OCI-LY1 (cell line): ENCODE measurements at regions not wholly inside any gene's neighbourhood (a gene's known extent, or its start where the extent isn't known, plus 50 kb on each side); places are given as distances from the start of the nearest gene placed in this dataset.

Source experiments
- H2AFZ ChIP-seq: fragments of 200-600 bp; sonication (generic), shearing (Covaris generic); 2 replicates; pipeline ENCODE4 v1.6.0; 2014; ENCODE audit warnings: antibody characterized with exemption, mild to moderate bottlenecking, low read length
- H3F3A ChIP-seq: fragments of 200-600 bp; sonication (generic), shearing (Covaris generic); 2 replicates; pipeline ENCODE4 v1.6.0; 2014; ENCODE audit warnings: mild to moderate bottlenecking, antibody characterized with exemption, low read length, moderate library complexity; ENCODE audit not compliant: insufficient read depth
- H3K27ac ChIP-seq: fragments of 200-600 bp; sonication (generic); 2 replicates; pipeline ENCODE4 v1.5.1; 2014; ENCODE audit warnings: low read length, mixed run types, mild to moderate bottlenecking, low read depth; ENCODE audit not compliant: poor library complexity, severe bottlenecking
- H3K27me3 ChIP-seq: fragments of 200-600 bp; sonication (generic); 2 replicates; pipeline ENCODE4 v1.6.0; 2014; ENCODE audit warnings: antibody characterized with exemption, mild to moderate bottlenecking, low read length, moderate library complexity; ENCODE audit not compliant: insufficient read depth
- H3K36me3 ChIP-seq: fragments of 200-600 bp; sonication (generic); 2 replicates; pipeline ENCODE4 v1.6.1; 2014; ENCODE audit warnings: mild to moderate bottlenecking, antibody characterized with exemption, low read length, moderate library complexity, mixed read lengths; ENCODE audit not compliant: insufficient read depth
- H3K4me1 ChIP-seq: fragments of 200-600 bp; sonication (generic); 2 replicates; pipeline ENCODE4 v1.5.1; 2014; ENCODE audit warnings: mild to moderate bottlenecking, low read length, moderate library complexity; ENCODE audit not compliant: insufficient read depth, severe bottlenecking
- H3K4me2 ChIP-seq: fragments of 200-600 bp; sonication (generic), shearing (Covaris generic); 2 replicates; pipeline ENCODE4 v1.6.1; 2014; ENCODE audit warnings: low read length
- H3K4me3 ChIP-seq: fragments of 200-600 bp; sonication (generic); 2 replicates; pipeline ENCODE4 v1.5.1; 2014; ENCODE audit warnings: low read length, low read depth, mild to moderate bottlenecking, mixed read lengths; ENCODE audit not compliant: poor library complexity, severe bottlenecking
- H3K79me2 ChIP-seq: fragments of 200-600 bp; shearing (Covaris generic); 2 replicates; pipeline ENCODE4 v1.6.1; 2016; ENCODE audit warnings: mixed run types, low read length, mixed read lengths; ENCODE audit not compliant: insufficient read depth
- H3K9ac ChIP-seq: fragments of 200-600 bp; sonication (generic), shearing (Covaris generic); 2 replicates; pipeline ENCODE4 v1.6.1; 2014; ENCODE audit warnings: mild to moderate bottlenecking, low read length, mixed read lengths
- H3K9me2 ChIP-seq: fragments of 200-600 bp; sonication (generic), shearing (Covaris generic); 2 replicates; pipeline ENCODE4 v1.6.1; 2014; ENCODE audit warnings: low read depth, mild to moderate bottlenecking, low read length, mixed read lengths
- H3K9me3 ChIP-seq: fragments of 200-600 bp; shearing (Covaris generic); 2 replicates; pipeline ENCODE4 v1.6.1; 2014; ENCODE audit warnings: low read length, mixed read lengths
- H4K20me1 ChIP-seq: fragments of 200-600 bp; sonication (generic), shearing (Covaris generic); 2 replicates; pipeline ENCODE4 v1.6.0; 2016; ENCODE audit warnings: mild to moderate bottlenecking, low read length; ENCODE audit not compliant: insufficient read depth
- CTCF ChIP-seq: fragments of 200-600 bp; sonication (generic), shearing (Covaris generic); IDR thresholded peaks from 2 replicates; pipeline ENCODE4 v1.5.1; 2017; ENCODE audit warnings: mild to moderate bottlenecking, antibody characterized with exemption, low read length, moderate library complexity, mixed read lengths
- EZH2 ChIP-seq: fragments of 200-600 bp; sonication (generic), shearing (Covaris generic); IDR thresholded peaks from 2 replicates; pipeline ENCODE4 v1.8.0; 2017; ENCODE audit warnings: borderline replicate concordance, mixed run types, mild to moderate bottlenecking, antibody characterized with exemption, low read length, moderate library complexity, mixed read lengths

- no peaks in the 10 kb centered on the region for H3K36me3 ChIP-seq
- H3K79me2 ChIP-seq = no peaks in the 10 kb centered on the region
- H3K4me1 ChIP-seq = no peaks in the 10 kb centered on the region
- H3K4me3 ChIP-seq = no peak overlapping the region
- H3K9ac ChIP-seq = no peak overlapping the region
- H3K9me3 ChIP-seq = no peaks in the 10 kb centered on the region
- H3K27me3 ChIP-seq = no peaks in the 10 kb centered on the region
- H3K27ac ChIP-seq = no peak overlapping the region
- no peaks in the 10 kb centered on the region for H3F3A ChIP-seq
- H4K20me1 ChIP-seq = no peaks in the 10 kb centered on the region
- no peak overlapping the region for H2AFZ ChIP-seq
- H3K9me2 ChIP-seq = no peaks in the 10 kb centered on the region
- no peak overlapping the region for H3K4me2 ChIP-seq
- TF ChIP-seq EZH2 (no peak), CTCF (no peak)
Observed at GRCh38 chr13:88896466-88896865, 1225.3 kb downstream of the SLITRK5 start.

- H3K27ac ChIP-seq = no peak overlapping the region
Observed at GRCh38 chr13:88908961-88909441, 1237.8 kb downstream of the SLITRK5 start.

GRCh38 chr13:88919970-88920628, 1248.9 kb downstream of the SLITRK5 start:
- Histone ChIP-seq H3K4me2 (no peak overlapping the region), H3K27ac (no peak overlapping the region), H3K4me1 (no peaks in the 10 kb centered on the region), H3K9me3 (no peaks in the 10 kb centered on the region), H3F3A (no peaks in the 10 kb centered on the region), H3K9ac (no peak overlapping the region), H3K9me2 (no peaks in the 10 kb centered on the region), H4K20me1 (no peaks in the 10 kb centered on the region), H3K27me3 (no peaks in the 10 kb centered on the region), H3K36me3 (no peaks in the 10 kb centered on the region), H3K79me2 (no peaks in the 10 kb centered on the region), H2AFZ (no peak overlapping the region), H3K4me3 (no peak overlapping the region)
- TF ChIP-seq CTCF = no peak
- no peak for TF ChIP-seq EZH2

More at GRCh38 chr13:88908961-88909441, 1237.8 kb downstream of the SLITRK5 start:
- Histone ChIP-seq H4K20me1 (no peaks in the 10 kb centered on the region), H3K27me3 (no peaks in the 10 kb centered on the region), H2AFZ (no peak overlapping the region), H3K4me3 (no peak overlapping the region), H3K4me1 (no peaks in the 10 kb centered on the region), H3K4me2 (no peak overlapping the region), H3K9me2 (no peaks in the 10 kb centered on the region), H3K79me2 (no peaks in the 10 kb centered on the region), H3F3A (no peaks in the 10 kb centered on the region), H3K9me3 (no peaks in the 10 kb centered on the region), H3K9ac (no peak overlapping the region), H3K36me3 (no peaks in the 10 kb centered on the region)
- TF ChIP-seq EZH2 = no peak
- no peak for TF ChIP-seq CTCF
